Activated naive CD4-positive, alpha-beta T cell (primary cell): ENCODE measurements at regions not wholly inside any gene's neighbourhood (a gene's known extent, or its start where the extent isn't known, plus 50 kb on each side); places are given as distances from the start of the nearest gene placed in this dataset.
"Not testable (repeated sequence)": the region's sequence is repeated elsewhere in the genome, so short reads cannot be mapped to it uniquely, and the experiment has no call there.

ENCODE experiments used
- DNase-seq, 4 experiments: peaks; one replicate each; lab custom pipeline; 2025; lab: John Stamatoyannopoulos, UW

DNA sequence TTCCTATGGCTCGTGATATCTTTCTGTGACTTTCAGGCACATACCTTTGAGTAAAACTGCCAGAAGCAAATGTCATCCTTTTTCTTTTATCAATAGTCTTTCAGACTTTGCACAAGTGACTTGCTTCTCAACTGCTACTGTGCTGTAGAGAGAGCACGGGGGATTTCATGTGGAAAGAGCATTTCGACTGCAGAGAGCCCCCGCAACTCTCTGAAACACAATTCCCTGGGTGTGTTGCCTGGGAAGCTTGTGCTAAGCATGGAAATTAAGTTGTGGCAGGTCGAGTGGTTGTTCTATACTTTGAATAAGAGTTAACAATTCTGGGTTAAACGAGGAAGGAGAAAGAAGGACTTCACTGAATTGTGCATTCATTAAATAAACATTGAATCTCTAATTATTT is 659.1 kb downstream of the TDRD15 start:
- no peak for DNase-seq

- no peak for DNase-seq
Observed at GRCh38 chr2:21787941-21788340, 664.2 kb downstream of the TDRD15 start.

GRCh38 chr2:21790311-21790710 is 666.5 kb downstream of the TDRD15 start:
- not testable (repeated sequence) for DNase-seq

GRCh38 chr2:21792571-21792970 is 668.8 kb downstream of the TDRD15 start:
- no peak for DNase-seq

DNA sequence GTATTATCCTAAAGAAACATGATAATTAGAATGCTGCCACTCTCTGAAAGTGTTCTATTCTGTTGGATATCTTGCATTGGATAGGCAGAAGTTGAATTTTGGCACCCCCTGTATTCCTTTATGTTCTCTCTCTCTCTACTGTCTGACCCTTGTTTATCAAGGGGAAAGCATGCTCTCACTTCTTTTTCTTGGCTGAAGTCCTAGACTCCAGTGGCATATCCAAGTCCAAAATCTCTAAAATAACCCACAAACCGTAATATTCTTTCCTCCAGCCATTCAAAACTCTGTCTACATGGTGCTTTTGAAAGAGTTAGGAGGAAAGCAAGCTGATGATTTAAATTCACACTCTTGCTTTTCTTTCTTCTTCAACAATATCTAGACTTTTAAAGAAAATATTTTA is 669.7 kb downstream of the TDRD15 start:
- no peak for DNase-seq

DNA sequence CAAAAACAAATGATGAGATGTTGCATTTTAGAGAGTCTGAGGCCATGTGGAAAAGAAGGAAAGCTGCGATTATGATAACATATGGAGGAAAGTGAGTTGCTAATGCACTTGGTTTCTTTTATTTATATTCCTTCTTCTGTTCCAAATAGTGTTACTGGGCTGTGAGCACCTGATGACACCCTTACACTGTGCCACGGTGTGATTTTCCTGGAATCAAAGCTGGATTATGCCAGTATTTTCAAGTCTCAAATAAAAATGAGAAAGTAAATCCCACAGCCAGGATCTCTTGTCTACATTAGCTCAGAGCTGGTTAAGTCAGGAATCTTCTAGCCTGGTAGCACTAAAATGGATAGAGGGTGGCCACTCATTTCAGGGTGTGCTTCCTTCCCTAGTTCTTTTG is 670.8 kb downstream of the TDRD15 start:
- no peak for DNase-seq

GRCh38 chr2:21800356-21800755 is 676.6 kb downstream of the TDRD15 start:
- no peak for DNase-seq

- no peak for DNase-seq
Observed at GRCh38 chr2:21803550-21803949, 679.8 kb downstream of the TDRD15 start.

DNA sequence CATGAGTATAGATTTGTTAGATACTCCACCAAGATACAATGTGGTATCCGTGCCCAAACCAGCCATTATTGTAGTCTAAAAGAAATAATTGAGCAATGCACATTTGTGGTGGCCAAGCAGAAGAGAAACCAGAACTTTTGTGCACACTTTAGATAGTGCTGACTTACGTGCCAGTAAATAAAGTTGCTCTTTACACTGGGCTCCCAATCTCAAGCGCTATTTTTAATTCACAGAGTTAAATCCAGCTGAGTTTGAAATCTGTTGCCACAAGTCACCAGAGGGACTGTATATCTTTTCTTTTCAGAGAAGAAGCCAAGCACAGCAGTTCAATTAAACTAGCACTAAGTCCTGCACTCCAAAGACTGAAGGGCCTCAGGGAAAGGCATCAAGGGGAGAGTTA is 680.4 kb downstream of the TDRD15 start:
- no peak for DNase-seq

GRCh38 chr2:21811541-21811940 is 687.8 kb downstream of the TDRD15 start:
- no peak for DNase-seq

GRCh38 chr2:21812766-21813165 is 689.0 kb downstream of the TDRD15 start:
- DNase-seq = no peak

- DNase-seq = no peak
Observed at GRCh38 chr2:21814588-21815149, 690.9 kb downstream of the TDRD15 start.

DNA sequence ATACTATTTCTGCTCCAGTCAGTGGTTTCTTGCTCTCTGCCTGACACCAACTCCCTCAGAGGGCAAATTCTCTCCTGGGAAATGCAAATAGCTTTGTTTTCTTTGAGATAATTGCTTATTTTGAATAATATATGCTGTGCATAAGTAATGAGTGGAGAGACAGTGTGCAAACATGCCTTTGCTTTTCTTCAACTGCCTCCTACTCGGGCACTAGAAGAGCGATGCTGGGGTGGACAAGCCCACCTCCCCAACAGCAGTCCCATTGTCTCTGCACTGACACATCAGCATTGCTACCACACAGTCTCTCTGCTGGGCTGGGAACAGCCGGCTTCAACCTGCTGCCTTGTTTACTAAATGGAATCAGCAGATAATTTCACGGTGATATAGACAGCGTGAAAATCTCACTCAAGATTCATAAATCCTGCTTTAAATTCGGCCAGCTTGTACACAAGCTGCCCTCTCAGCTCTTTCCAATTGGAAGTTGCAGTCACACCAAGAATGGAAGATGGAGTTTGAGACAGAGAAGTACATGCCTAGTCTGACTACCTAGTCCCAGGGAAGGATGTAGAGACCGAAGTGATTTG is 694.5 kb downstream of the TDRD15 start:
- no peak for DNase-seq

DNA sequence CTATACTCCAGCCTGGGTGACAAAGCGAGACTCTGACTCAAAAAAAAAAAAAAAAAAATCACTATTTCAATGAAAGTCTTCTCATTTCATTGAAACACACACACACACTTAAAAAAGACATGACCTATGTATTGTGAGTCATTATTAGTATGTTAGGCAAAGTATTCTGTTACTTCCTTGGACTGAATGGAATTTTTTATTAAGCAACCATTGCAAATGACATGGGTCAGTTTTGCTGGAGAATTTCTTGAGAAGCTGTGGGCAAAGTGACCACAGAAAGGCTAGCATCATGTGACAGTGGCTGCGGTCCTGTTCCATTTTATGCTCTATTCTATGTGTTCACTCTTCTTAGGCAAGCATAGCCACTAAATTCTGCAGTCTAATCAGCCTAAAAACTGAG is 695.7 kb downstream of the TDRD15 start:
- no peak for DNase-seq

DNA sequence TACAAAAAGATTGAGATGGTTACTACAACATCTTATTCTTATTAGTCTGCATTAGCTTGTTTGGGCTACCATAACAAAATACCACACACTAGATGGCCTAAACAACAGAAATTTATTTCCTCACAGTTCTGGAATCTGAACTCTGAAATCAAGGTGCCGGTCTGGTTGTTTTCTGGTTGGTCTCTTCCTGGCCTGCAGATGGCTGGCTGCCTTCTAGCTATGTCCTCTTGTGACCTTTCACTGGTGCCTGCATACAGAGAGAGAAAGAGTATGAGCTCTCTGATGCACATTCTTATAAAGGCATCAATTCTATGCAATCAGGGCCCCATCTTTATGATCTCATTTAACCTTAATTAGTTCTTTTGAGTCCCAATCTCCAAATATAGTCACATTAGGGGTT is 696.5 kb downstream of the TDRD15 start:
- no peak for DNase-seq

DNA sequence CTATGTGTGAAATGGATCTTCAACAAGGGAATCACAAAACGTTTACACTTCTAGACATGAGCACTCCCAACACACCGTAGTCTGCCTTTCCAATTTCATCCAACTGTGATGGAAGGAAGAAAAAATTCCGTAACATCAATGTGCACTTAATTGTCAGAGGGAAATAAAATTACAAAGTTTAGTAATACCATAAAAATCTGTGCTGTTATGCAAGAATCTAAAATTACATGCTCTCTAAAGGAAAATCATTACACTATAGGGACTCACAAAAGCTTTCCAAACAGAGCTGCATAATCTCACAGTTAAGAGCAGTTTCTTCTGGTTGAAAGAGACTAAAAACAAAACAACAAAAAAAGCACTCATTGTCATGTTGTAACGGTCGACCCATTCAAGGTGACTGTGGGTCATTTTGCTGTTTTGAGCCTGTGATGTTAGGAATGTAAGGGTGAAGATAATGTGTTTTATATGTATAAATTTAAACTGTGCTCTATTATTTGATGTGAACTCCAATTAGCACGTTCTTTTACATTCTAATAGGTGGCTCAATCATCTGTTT is 698.0 kb downstream of the TDRD15 start:
- no peak for DNase-seq

- DNase-seq = no peak
Observed at GRCh38 chr2:21822505-21822904, 698.7 kb downstream of the TDRD15 start.

GRCh38 chr2:21833767-21834166 is 710.0 kb downstream of the TDRD15 start:
- no peak for DNase-seq

DNA sequence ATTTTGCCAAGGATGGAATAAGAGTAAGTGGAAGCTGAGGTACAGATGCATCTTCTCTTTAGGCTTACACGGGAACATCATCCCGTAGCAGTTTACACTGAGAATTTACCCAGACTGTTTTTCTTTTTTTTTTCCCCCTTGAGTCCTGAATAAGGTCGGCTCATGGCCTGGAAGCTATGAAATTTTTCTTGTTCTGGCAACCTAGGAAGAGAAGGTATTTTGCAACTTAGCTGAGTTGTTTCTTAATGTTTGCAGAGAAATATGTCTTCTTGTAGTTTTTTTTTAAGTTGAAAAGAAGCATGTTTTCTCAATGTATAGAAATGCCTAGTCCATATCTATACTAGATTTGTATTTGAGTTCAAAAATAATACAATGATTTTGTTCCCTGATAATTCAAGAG is 712.5 kb downstream of the TDRD15 start:
- no peak for DNase-seq

DNA sequence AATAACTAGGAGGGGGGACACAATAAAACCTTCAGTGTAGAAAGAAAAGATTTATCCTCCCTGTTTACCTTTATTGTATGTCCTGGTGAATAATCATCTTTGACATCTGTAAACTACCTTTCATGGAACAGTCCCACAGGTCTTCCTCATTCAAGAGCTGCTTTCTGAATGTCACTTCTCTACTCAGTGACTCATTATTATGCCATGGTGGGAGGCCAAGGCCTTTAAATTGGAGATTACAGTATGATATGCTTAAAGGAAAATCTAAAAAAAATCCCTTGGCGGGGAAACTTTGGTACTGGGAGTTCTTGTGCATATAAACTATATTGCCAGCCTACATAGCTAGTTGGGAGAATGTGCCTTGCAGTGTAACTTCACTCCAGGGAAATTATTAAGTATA is 713.0 kb downstream of the TDRD15 start:
- DNase-seq = no peak

- DNase-seq = no peak
Observed at GRCh38 chr2:21837168-21837960, 713.6 kb downstream of the TDRD15 start.

- no peak for DNase-seq
Observed at GRCh38 chr2:21841341-21841740, 717.6 kb downstream of the TDRD15 start.

- DNase-seq = not testable (repeated sequence)
Observed at GRCh38 chr2:21850367-21850766, 726.6 kb downstream of the TDRD15 start.
